ENCODE measurements at regions not wholly inside any gene's neighbourhood (a gene's known extent, or its start where the extent isn't known, plus 50 kb on each side); places are given as distances from the start of the nearest gene placed in this dataset.

GRCh38 chr12:28689398-28690175, 459.5 kb upstream of the FAR2 start:
- TF ChIP-seq CTCF (IDR thresholded peaks at IDR 0.05) (no peak), POLR2A (IDR thresholded peaks at IDR 0.05) (no peak)
